Stomach (tissue), 8 donors: ENCODE measurements at regions not wholly inside any gene's neighbourhood (a gene's known extent, or its start where the extent isn't known, plus 50 kb on each side); places are given as distances from the start of the nearest gene placed in this dataset.
"Not testable (repeated sequence)": the region's sequence is repeated elsewhere in the genome, so short reads cannot be mapped to it uniquely, and the experiment has no call there.

Experiments
- DNase-seq, 2 donors: peaks; one replicate each; pipeline versions ENCODE4 v3.0.0 to v3.0.0-alpha.2; 2013 to 2019
- H3K27ac ChIP-seq, 5 donors: fragments of 200-600 bp in 4 of 5; sonication (generic) in 4 of 5; one replicate each; pipeline ENCODE4 v1.5.1; 2013 to 2019; ENCODE audit warnings: mild to moderate bottlenecking in 1 of 5, moderate library complexity in 1 of 5
- H3K27me3 ChIP-seq, 3 donors: fragments of 200-600 bp; sonication (generic); one replicate each; pipeline ENCODE4 v1.5.1; 2017 to 2019; ENCODE audit warnings: mixed run types in 1 of 3
- H3K36me3 ChIP-seq, 4 donors: fragments of 200-600 bp; sonication (generic); 1 replicate in 3 of 4; 2 replicates in 1 of 4; pipeline ENCODE4 v1.5.1; 2016 to 2019
- H3K4me1 ChIP-seq, 4 donors: fragments of 200-600 bp; sonication (generic); one replicate each; pipeline ENCODE4 v1.5.1; 2016 to 2019
- H3K4me3 ChIP-seq, 4 donors: fragments of 200-600 bp; sonication (generic) in 3 of 4; one replicate each; pipeline ENCODE4 v1.5.1; 2016 to 2019; ENCODE audit warnings: mild to moderate bottlenecking in 1 of 4
- H3K9me3 ChIP-seq, 4 donors: fragments of 200-600 bp; sonication (generic); one replicate each; pipeline ENCODE4 v1.5.1; 2016 to 2019
- CTCF ChIP-seq, 7 experiments: fragments of 450-650 bp in 4 of 7; fragments of 200-600 bp in 3 of 7; sonication (generic) in 3 of 7; IDR thresholded peaks; one replicate each; pipeline ENCODE4 v1.5.1; 2016 to 2019; ENCODE audit warnings: antibody characterized with exemption in 7 of 7, control low read depth in 2 of 7, mild to moderate bottlenecking in 1 of 7
- EP300 ChIP-seq: sonication (generic); formaldehyde crosslinking; IDR thresholded peaks from one replicate; pipeline ENCODE4 v1.6.1; 2017; ENCODE audit warnings: antibody characterized with exemption
- POLR2A ChIP-seq, 4 donors: fragments of 450-650 bp; IDR thresholded peaks; one replicate each; pipeline ENCODE4 v1.6.1; 2016; ENCODE audit warnings: antibody characterized with exemption in 4 of 4, control low read depth in 2 of 4, mild to moderate bottlenecking in 1 of 4, moderate library complexity in 1 of 4
- POLR2AphosphoS5 ChIP-seq, 3 donors: sonication (generic); formaldehyde crosslinking; IDR thresholded peaks; one replicate each; pipeline ENCODE4 v1.6.1; 2016; ENCODE audit warnings: antibody characterized with exemption in 3 of 3
- WGBS, 5 donors: extraction: QIAGEN DNeasy Blood & Tissue Kit in 3 of 5; methylation state at CpG; one replicate each; pipeline versions ENCODE4 v1.1.5 to v1.1.7; 2013 to 2018; 5-methylcytosine and 5-hydroxymethylcytosine counted together
- intact Hi-C: fragments of 100-400 bp; cut with DNase I; formaldehyde crosslinking; loops from one replicate; pipeline ENCODE4 v1.15.1; 2023; ENCODE audit warnings: low total_unique reads
- donor health status: healthy with polysubstance abuse.
- donor health status: Bipolar disorder and iron deficiency.
- donor health status: healthy.

- DNase-seq = no peak
- 63 to 81% (median 77%) methylated on average over 2 of the region's 2 CpGs for WGBS, 5 donors
- Histone ChIP-seq H3K36me3 (no peaks in the 10 kb centered on the region), H3K27me3 (no peaks in the 10 kb centered on the region), H3K4me1 (peaks cover 0 to 4% (median 0%) of the 10 kb centered on the region in 4 donors), H3K9me3 (no peaks in the 10 kb centered on the region), H3K27ac (no peak overlapping the region), H3K4me3 (no peak overlapping the region)
- TF ChIP-seq CTCF (IDR thresholded peaks at IDR 0.05) = no peak
- TF ChIP-seq POLR2A (IDR thresholded peaks at IDR 0.05) = no peak
- TF ChIP-seq POLR2AphosphoS5 (IDR thresholded peaks at IDR 0.05) = no peak
- no peak for TF ChIP-seq EP300
- intact Hi-C loops = no loop called here
These were observed 186.0 kb upstream of the FAM241A start for GRCh38 chr4:111959222-111959621.

- intact Hi-C loops = no loop called here
- Histone ChIP-seq H3K4me3 (no peak overlapping the region), H3K27ac (no peak overlapping the region), H3K4me1 (peaks cover 0 to 4% (median 0%) of the 10 kb centered on the region in 4 donors), H3K27me3 (no peaks in the 10 kb centered on the region), H3K9me3 (no peaks in the 10 kb centered on the region), H3K36me3 (no peaks in the 10 kb centered on the region)
- TF ChIP-seq CTCF (IDR thresholded peaks at IDR 0.05) (no peak), POLR2A (IDR thresholded peaks at IDR 0.05) (no peak), EP300 (no peak), POLR2AphosphoS5 (IDR thresholded peaks at IDR 0.05) (no peak)
- no peak for DNase-seq
- 81 to 88% (median 81%) methylated on average over 2 of the region's 2 CpGs for WGBS, 5 donors
These were observed 185.0 kb upstream of the FAM241A start for GRCh38 chr4:111960241-111960667.

- 79 to 84% (median 82%) methylated on average over 5 of the region's 5 CpGs for WGBS, 5 donors
- H3K4me3 ChIP-seq, intact Hi-C loops, H3K9me3 ChIP-seq, H3K36me3 ChIP-seq, H3K27ac ChIP-seq, H3K4me1 ChIP-seq, H3K27me3 ChIP-seq, DNase-seq: not testable (repeated sequence)
These were observed 184.2 kb upstream of the FAM241A start for GRCh38 chr4:111961026-111961425.

- H3K4me3 ChIP-seq = no peak overlapping the region
- H3K27me3 ChIP-seq = no peaks in the 10 kb centered on the region
- H3K4me1 ChIP-seq = peaks cover 0 to 4% (median 0%) of the 10 kb centered on the region in 4 donors
- H3K36me3 ChIP-seq = no peaks in the 10 kb centered on the region
- TF ChIP-seq EP300 (no peak), CTCF (IDR thresholded peaks at IDR 0.05) (no peak)
- DNase-seq = no peak
- no peaks in the 10 kb centered on the region for H3K9me3 ChIP-seq
- H3K27ac ChIP-seq = no peak overlapping the region
- intact Hi-C loops = no loop called here
- WGBS, 5 donors = 70 to 90% (median 80%) methylated on average over 1 of the region's 1 CpG
These were observed 183.4 kb upstream of the FAM241A start for GRCh38 chr4:111961809-111962208.

GRCh38 chr4:111963158-111963700 lies 182.0 kb upstream of the FAM241A start:
- no peaks in the 10 kb centered on the region for H3K27me3 ChIP-seq
- no peak overlapping the region for H3K27ac ChIP-seq
- H3K4me3 ChIP-seq = no peak overlapping the region
- no peaks in the 10 kb centered on the region for H3K36me3 ChIP-seq
- H3K4me1 ChIP-seq = peaks cover 0 to 3% (median 0%) of the 10 kb centered on the region in 4 donors
- WGBS, 5 donors = 59 to 79% (median 76%) methylated on average over 5 of the region's 5 CpGs
- no peaks in the 10 kb centered on the region for H3K9me3 ChIP-seq
- no peak for TF ChIP-seq POLR2A (IDR thresholded peaks at IDR 0.05)
- DNase-seq = no peak
- intact Hi-C loops = no loop called here
